SK-N-SH treated with all-trans-retinoic acid at 6 μM for 48 hours (cell line): ENCODE measurements at regions not wholly inside any gene's neighbourhood (a gene's known extent, or its start where the extent isn't known, plus 50 kb on each side); places are given as distances from the start of the nearest gene placed in this dataset.

Experiments
- ATAC-seq: fragments of 200-7000 bp; cut with Tn5 transposase; 3 replicates; pipeline ENCODE4 v1.9.1; 2020; ENCODE audit warnings: mild to moderate bottlenecking, moderate library complexity
- CSDC2 ChIP-seq: fragments of 250-450 bp; sonication (Bioruptor Pico); IDR thresholded peaks from 2 replicates; pipeline ENCODE4 v1.5.0; 2020; ENCODE audit warnings: mild to moderate bottlenecking, moderate library complexity
- ESRRG ChIP-seq: fragments of 250-450 bp; sonication (Bioruptor Pico); IDR thresholded peaks from 2 replicates; pipeline ENCODE4 v1.6.1; 2021; ENCODE audit warnings: mild to moderate bottlenecking
- GLIS3 ChIP-seq: fragments of 250-450 bp; sonication (Bioruptor Pico); IDR thresholded peaks from 2 replicates; pipeline ENCODE4 v1.5.0; 2020; ENCODE audit warnings: mild to moderate bottlenecking, moderate library complexity
- ISL1 ChIP-seq: fragments of 250-450 bp; sonication (Bioruptor Pico); IDR thresholded peaks from 2 replicates; pipeline ENCODE4 v2.1.2; 2022; ENCODE audit warnings: mild to moderate bottlenecking, moderate library complexity
- PPARA ChIP-seq: fragments of 250-450 bp; sonication (Bioruptor Pico); IDR thresholded peaks from 2 replicates; pipeline ENCODE4 v1.5.0; 2020; ENCODE audit warnings: mild to moderate bottlenecking, borderline replicate concordance
- SNAI2 ChIP-seq: fragments of 250-450 bp; sonication (Bioruptor Pico); IDR thresholded peaks from 2 replicates; pipeline ENCODE4 v1.5.0; 2020; ENCODE audit warnings: mild to moderate bottlenecking, moderate library complexity
- TCF4 ChIP-seq: fragments of 250-450 bp; sonication (Bioruptor Pico); IDR thresholded peaks from 2 replicates; pipeline ENCODE4 v1.8.0; 2021; ENCODE audit warnings: mild to moderate bottlenecking, moderate library complexity, borderline replicate concordance
- TOX ChIP-seq: fragments of 250-450 bp; sonication (Bioruptor Pico); IDR thresholded peaks from 2 replicates; pipeline ENCODE4 v1.8.0; 2021; ENCODE audit warnings: mild to moderate bottlenecking, moderate library complexity, borderline replicate concordance
- ZC3H10 ChIP-seq: fragments of 250-450 bp; sonication (Bioruptor Pico); IDR thresholded peaks from 2 replicates; pipeline ENCODE4 v1.5.1; 2021; ENCODE audit warnings: mild to moderate bottlenecking, moderate library complexity
- ZFP30 ChIP-seq: fragments of 450-650 bp; formaldehyde crosslinking; IDR thresholded peaks from 2 replicates; pipeline ENCODE4 v1.5.0; 2022; ENCODE audit warnings: mild to moderate bottlenecking, moderate library complexity
- ZNF565 ChIP-seq: fragments of 450-650 bp; formaldehyde crosslinking; conservative IDR thresholded peaks from 2 replicates; pipeline ENCODE4 v1.5.0; 2020; ENCODE audit warnings: low read depth, mild to moderate bottlenecking, moderate library complexity
- ZNF70 ChIP-seq: fragments of 450-650 bp; formaldehyde crosslinking; IDR thresholded peaks from 2 replicates; pipeline ENCODE4 v1.5.0; 2020; ENCODE audit warnings: mild to moderate bottlenecking, moderate library complexity
- ZNF8 ChIP-seq: fragments of 450-650 bp; formaldehyde crosslinking; IDR thresholded peaks from 2 replicates; pipeline ENCODE4 v1.5.0; 2020; ENCODE audit warnings: mild to moderate bottlenecking, moderate library complexity
- TF ChIP-seq, protein P1 (sequence below): fragments of 250-450 bp; sonication (Bioruptor Pico); IDR thresholded peaks from 2 replicates; pipeline ENCODE4 v1.5.1; 2021; ENCODE audit warnings: mild to moderate bottlenecking, moderate library complexity
- TF ChIP-seq, protein P2 (sequence below): fragments of 250-450 bp; sonication (Bioruptor Pico); IDR thresholded peaks from 2 replicates; pipeline ENCODE4 v1.8.0; 2020; ENCODE audit warnings: mild to moderate bottlenecking, moderate library complexity, borderline replicate concordance
- TF ChIP-seq, protein P3 (sequence below): fragments of 250-450 bp; sonication (Bioruptor Pico); IDR thresholded peaks from 2 replicates; pipeline ENCODE4 v1.5.0; 2020; ENCODE audit warnings: mild to moderate bottlenecking, moderate library complexity
- TF ChIP-seq, protein P4 (sequence below): fragments of 250-450 bp; sonication (Bioruptor Pico); IDR thresholded peaks from 2 replicates; pipeline ENCODE4 v1.8.0; 2021; ENCODE audit warnings: low read depth, mild to moderate bottlenecking, moderate library complexity, borderline replicate concordance

DNA sequence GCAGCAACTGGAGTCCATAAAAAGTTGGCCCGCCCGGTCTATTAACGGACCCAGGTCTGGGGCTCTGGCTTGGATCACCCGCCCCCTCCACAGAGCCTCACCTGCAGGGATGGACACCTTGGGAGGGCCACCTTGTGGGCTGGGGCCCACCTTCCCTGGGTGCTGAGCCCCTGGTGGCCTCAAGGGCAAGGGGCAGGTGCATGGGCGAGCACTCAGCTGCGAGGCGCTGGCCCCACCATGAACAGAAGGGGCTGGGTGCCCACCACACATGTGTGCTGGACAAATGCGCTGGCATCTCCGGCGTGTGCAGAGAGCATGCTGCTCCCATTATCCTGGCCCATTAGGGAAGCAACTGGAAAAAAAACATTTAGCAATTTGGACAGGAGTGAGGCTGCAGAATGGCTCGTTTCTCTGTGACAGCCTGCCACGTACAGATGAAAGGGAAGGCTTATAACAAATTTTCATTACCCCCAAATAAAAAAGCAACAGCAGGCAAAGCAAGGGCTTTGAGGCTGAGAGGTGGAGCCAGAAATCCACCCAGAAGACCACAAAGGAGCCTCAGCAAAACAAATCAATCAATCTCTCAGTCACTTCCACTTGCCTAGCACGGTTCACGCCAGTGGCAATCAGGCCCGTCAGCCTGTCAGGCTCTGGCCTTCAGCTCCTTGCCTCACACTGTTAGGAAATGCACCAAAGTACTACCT lies 253.1 kb upstream of the ZNF521 start:
- no peak; the same call in 2 of the 3 replicates for ATAC-seq
- TF ChIP-seq, protein P1, sequence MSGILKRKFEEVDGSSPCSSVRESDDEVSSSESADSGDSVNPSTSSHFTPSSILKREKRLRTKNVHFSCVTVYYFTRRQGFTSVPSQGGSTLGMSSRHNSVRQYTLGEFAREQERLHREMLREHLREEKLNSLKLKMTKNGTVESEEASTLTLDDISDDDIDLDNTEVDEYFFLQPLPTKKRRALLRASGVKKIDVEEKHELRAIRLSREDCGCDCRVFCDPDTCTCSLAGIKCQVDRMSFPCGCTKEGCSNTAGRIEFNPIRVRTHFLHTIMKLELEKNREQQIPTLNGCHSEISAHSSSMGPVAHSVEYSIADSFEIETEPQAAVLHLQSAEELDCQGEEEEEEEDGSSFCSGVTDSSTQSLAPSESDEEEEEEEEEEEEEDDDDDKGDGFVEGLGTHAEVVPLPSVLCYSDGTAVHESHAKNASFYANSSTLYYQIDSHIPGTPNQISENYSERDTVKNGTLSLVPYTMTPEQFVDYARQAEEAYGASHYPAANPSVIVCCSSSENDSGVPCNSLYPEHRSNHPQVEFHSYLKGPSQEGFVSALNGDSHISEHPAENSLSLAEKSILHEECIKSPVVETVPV (CRISPR knock-in tag) = no peak
- TF ChIP-seq SNAI2 (no peak), ZC3H10 (CRISPR knock-in tag) (no peak), ESRRG (CRISPR knock-in tag) (no peak)
- TF ChIP-seq, protein P2, sequence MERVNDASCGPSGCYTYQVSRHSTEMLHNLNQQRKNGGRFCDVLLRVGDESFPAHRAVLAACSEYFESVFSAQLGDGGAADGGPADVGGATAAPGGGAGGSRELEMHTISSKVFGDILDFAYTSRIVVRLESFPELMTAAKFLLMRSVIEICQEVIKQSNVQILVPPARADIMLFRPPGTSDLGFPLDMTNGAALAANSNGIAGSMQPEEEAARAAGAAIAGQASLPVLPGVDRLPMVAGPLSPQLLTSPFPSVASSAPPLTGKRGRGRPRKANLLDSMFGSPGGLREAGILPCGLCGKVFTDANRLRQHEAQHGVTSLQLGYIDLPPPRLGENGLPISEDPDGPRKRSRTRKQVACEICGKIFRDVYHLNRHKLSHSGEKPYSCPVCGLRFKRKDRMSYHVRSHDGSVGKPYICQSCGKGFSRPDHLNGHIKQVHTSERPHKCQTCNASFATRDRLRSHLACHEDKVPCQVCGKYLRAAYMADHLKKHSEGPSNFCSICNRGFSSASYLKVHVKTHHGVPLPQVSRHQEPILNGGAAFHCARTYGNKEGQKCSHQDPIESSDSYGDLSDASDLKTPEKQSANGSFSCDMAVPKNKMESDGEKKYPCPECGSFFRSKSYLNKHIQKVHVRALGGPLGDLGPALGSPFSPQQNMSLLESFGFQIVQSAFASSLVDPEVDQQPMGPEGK = no peak
- TF ChIP-seq, protein P3, sequence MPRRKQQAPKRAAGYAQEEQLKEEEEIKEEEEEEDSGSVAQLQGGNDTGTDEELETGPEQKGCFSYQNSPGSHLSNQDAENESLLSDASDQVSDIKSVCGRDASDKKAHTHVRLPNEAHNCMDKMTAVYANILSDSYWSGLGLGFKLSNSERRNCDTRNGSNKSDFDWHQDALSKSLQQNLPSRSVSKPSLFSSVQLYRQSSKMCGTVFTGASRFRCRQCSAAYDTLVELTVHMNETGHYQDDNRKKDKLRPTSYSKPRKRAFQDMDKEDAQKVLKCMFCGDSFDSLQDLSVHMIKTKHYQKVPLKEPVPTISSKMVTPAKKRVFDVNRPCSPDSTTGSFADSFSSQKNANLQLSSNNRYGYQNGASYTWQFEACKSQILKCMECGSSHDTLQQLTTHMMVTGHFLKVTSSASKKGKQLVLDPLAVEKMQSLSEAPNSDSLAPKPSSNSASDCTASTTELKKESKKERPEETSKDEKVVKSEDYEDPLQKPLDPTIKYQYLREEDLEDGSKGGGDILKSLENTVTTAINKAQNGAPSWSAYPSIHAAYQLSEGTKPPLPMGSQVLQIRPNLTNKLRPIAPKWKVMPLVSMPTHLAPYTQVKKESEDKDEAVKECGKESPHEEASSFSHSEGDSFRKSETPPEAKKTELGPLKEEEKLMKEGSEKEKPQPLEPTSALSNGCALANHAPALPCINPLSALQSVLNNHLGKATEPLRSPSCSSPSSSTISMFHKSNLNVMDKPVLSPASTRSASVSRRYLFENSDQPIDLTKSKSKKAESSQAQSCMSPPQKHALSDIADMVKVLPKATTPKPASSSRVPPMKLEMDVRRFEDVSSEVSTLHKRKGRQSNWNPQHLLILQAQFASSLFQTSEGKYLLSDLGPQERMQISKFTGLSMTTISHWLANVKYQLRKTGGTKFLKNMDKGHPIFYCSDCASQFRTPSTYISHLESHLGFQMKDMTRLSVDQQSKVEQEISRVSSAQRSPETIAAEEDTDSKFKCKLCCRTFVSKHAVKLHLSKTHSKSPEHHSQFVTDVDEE = no peak

DNA sequence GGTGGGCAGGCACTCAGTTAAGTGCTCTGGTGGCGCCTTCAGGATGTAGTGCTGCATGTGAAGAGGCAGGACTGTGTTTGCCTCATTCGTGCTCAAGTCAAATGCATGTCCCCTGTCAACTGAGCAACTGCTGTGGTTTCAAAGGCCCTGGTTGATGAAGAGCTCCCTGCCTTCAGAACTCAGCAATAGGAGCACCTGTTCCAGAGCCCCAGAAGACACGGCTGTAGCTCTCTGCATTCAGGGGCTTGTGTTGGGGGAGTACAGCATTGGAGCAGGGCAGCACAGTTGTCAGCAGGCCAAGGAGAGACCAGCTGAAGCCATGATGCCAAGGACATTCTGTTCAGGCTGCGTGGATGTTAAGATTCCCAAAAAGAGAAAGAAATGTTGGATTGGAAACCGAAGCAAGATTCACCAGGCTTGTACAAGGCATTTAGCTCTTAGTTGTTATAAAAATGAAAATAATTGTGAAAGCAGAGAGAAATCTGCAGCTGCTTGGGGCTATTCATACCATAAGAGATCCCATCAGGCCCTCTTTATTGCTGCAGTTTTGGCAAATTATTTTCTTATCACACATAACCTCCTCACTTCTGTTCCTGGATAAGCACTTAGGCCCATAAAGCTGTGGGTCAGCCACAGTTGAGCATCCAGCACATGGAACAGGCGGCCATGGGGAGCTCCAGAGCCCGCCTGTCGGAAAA lies 252.4 kb upstream of the ZNF521 start:
- no peak for ATAC-seq
- TF ChIP-seq PPARA (no peak), ZNF70 (CRISPR knock-in tag) (peak; percentile 56), TCF4 (CRISPR knock-in tag) (0 out of 2 replicates have a peak, but pooled peaks have one; percentile 16)

DNA sequence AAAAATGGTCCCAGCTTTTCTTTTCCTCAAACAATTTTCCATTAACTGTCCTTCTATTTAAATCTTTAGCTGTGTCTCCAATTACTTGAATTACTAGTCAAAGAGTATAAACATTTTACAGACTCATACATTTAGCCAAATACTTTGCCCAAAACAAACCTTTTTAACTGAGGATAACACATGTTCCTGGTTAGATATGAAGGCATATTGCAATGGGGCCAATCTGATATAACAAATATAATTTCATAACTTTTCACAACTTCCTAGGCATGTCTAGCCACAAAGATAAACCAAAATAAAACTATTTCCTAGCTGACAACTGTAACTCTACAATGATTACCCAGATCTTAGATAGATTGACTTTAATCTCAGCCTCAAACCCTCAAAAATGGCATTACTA lies 247.5 kb upstream of the ZNF521 start:
- peak; percentile 71 for ATAC-seq
- TF ChIP-seq, protein P3 = peak; percentile 37; the same call in 1 of the 2 replicates
- TF ChIP-seq ESRRG (CRISPR knock-in tag) = no peak
- TF ChIP-seq ZNF70 (CRISPR knock-in tag) = no peak
- peak; percentile 65; the same call in 1 of the 2 replicates for TF ChIP-seq TCF4 (CRISPR knock-in tag)
- TF ChIP-seq ZFP30 (CRISPR knock-in tag) = no peak
- TF ChIP-seq, protein P4, sequence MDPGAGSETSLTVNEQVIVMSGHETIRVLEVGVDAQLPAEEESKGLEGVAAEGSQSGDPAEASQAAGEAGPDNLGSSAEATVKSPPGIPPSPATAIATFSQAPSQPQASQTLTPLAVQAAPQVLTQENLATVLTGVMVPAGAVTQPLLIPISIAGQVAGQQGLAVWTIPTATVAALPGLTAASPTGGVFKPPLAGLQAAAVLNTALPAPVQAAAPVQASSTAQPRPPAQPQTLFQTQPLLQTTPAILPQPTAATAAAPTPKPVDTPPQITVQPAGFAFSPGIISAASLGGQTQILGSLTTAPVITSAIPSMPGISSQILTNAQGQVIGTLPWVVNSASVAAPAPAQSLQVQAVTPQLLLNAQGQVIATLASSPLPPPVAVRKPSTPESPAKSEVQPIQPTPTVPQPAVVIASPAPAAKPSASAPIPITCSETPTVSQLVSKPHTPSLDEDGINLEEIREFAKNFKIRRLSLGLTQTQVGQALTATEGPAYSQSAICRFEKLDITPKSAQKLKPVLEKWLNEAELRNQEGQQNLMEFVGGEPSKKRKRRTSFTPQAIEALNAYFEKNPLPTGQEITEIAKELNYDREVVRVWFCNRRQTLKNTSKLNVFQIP = no peak
- no peak for TF ChIP-seq CSDC2
- TF ChIP-seq, protein P1 (CRISPR knock-in tag) = no peak
- no peak for TF ChIP-seq GLIS3 (CRISPR knock-in tag)
- TF ChIP-seq TOX (CRISPR knock-in tag) = no peak
- no peak for TF ChIP-seq ZNF8 (CRISPR knock-in tag)
- peak; percentile 33 for TF ChIP-seq ISL1 (CRISPR knock-in tag)
- TF ChIP-seq ZNF565 (CRISPR knock-in tag) = no peak
